NCI-H2227 (cell line): ENCODE measurements at regions not wholly inside any gene's neighbourhood (a gene's known extent, or its start where the extent isn't known, plus 50 kb on each side); places are given as distances from the start of the nearest gene placed in this dataset.

Source experiments
- DNase-seq: peaks from one replicate; lab custom pipeline; 2025; ENCODE audit not compliant: unreplicated experiment; lab: John Stamatoyannopoulos, UW

DNA sequence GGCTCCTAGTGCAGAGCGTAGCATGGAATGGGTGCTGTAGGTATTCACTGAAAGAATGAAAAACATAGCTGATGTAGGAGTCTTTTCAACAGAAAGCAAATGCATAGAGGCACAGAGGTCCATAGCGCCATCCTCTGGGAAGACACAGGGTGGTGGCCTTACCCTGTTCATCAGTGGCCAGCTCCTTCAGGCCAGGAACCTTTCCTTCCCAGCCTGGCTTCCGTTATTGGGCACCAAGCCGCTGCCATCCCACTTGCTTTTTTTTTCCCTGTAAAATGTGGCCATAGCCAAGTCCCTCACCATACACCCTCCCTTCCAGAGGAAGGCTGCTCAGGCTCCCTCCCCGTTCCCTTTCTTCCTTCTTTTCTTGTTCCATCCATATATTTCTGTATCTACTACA, 118.1 kb downstream of the ZNF621 start:
- no peak for DNase-seq

DNA sequence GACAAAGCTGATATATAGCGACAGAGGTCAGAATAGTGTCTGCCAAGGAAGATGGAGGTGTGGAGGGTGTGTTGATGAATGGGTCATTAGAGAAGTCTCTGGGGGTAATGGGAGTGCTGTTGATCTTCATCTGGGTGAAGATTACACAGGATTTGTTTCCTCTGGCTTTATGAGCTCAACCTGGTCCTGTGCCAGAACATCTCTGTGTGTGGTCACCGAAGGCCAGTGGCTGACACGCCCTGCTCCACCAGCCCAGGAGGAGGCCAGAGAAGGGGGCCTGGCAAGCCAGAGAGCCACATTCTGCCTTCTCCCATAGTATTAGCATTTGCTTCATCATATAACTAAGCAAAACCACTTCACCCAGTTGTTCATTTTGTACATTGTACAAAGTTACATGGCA, 121.1 kb downstream of the ZNF621 start:
- DNase-seq, result no peak

DNA sequence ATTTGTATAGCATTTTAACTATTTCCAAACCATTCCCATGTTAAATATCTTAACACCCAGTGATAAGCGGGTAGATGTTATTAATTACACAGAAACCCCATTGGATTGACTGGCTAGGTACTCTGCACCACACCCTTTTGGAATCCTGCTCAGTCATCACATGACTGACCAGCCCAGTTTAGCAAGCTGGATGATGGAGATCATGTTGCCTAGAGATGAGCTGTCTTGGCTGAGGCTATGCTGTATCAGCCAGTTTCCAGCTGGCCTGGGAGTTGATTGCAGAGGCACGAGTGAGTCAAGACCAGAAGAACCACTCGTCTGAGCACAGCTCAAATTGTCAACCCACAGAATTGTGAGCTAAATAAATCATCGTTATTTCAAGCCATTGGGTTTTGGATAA, 124.6 kb downstream of the ZNF621 start:
- DNase-seq, result no peak

DNA sequence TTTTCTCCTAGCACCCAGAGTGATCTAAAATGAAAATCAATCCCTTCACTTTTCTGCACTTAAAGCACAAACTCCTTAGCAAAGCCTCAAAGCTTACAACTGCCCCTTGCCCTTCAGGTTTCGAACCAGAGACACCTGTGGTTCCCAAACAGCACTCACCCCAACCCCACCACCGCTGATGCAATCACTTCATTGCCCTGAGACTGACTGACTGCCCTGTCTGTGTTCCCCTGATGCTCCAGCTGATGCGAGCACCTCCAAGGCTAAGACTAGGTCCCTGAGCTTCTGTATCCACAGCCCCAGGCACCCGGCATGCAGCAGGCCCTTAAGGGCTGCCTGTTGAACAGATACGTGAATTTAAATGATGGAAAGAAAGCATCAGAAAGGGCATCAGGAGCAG, 127.3 kb downstream of the ZNF621 start:
- DNase-seq, result no peak

DNA sequence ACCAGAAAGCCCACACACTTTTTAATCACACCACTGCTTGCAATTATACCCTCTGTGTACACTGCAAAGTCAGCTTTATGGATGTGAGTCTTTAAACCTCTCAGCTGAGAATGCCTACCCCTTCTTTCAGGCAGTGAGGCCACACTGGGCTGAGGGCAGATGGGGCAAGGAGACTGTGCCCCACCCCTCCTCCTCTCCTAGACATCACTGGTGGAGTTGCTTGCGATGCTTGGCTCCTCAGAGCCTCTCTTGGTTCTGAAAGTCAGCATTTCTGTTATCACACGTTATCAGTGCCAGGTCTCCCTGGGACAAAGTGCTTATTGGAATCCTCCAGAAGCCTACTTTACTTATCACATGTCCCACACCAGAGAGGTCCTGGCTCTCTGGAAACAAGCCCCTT, 128.2 kb downstream of the ZNF621 start:
- DNase-seq, result no peak

DNA sequence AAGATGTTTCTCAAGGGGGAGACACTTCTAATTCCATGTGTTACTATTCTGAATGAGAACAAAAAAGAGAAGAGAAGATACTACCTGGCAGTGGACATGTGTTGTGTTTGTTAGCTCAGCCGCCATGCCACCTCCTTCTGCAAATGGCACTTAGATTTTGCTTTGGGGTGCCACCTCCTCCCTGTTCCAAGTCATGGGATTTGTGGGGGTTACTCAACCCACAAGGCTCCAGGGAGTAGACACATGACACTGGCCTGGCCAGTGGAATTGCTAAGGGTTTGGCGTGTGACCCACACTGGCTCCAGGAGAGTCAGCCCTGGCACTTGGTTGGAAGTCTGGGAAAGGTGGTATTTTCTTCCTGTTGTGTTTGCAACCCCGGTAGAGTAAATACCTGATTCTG, 129.1 kb downstream of the ZNF621 start:
- DNase-seq, result no peak

DNA sequence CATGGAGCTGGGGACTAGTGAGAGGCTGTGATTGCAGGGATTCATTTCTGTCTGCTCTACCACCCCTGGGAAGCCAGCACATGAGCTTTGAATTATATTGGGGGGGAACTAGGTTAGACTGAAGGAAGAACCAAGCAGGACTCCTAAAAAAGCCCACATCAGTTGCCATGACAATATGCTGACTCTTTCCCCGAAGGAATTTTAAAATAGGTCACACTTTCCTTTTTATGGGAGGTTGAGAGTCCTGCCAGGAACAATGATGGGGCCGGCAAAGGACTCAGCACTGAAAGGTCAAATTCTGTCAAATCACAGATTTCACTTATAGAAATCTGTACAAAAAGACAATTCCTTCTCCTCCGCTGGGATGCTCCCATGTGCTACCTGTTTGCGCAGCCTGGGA, 130.8 kb downstream of the ZNF621 start:
- no peak for DNase-seq

DNA sequence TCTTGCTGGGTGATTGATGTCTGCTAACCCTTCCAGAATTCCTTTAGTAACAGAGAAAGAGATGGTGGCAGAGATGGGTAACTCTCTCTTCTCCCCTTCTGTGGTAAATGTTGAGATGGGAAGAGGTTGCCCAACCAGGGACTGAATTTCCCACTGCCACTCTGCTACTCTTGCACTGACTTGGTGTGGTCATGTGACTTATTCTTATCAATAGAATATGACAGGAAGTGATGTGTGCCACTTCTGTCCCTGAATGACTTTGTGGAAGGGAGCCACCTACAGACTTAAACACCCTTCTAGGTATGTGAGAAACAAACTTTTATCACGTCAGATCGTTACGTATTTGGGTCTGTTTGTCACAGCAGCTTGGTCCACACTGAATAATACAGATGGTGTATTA, 132.9 kb downstream of the ZNF621 start:
- no peak for DNase-seq

DNA sequence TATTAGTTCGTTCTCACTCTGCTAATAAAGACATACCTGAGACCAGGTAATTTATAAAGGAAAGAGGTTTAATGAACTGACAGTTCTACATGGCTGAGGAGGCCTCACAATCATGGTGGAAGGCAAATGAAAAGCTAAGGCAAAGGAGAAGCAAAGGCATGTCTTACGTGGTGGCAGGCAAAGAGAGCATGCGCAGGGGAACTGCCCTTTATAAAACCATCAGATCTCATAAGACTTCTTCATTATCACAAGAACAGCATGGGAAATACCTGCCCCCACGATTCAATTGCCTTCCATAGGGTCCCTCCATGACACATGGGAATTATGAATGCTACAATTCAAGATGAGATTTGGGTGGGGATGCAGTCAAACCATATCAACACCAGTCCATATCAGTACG, 133.5 kb downstream of the ZNF621 start:
- no peak for DNase-seq

DNA sequence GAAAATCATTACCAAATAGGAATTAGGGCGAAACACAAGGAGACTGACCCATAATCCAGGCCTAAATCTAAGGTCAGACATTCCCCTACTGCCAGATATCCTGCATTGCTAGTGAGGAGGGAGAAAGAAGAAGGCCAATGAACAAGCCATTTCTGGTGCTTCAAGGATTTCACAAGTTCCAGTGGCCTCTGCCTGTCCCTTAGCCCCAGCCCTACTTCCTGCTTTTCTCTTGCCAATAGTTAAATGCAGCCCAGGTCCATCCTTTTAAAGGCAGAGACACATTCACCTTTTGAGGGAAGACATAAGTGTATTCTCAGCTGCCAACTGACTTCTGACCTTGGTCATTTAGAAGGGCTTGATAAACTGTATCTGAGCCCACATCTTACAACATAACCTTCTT, 135.8 kb downstream of the ZNF621 start:
- no peak for DNase-seq

DNA sequence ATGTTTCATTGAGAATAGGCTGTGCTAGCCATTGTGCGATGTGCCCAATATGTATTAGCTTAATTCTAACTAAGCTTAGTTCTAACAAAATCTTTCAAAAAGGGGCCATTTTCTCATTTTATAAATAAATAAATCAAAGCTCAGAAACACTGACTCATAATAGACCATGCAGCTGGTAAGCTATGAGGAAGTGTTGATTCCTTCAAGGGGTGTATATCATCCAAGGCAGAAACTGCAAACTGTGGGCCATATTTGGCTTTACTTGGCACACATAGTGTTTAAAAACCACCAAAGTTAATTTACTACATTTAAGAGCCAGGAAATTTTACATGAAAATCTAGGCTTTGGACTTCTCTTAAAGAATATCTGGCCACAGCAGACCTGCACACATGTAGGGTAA, 136.5 kb downstream of the ZNF621 start:
- no peak for DNase-seq

DNA sequence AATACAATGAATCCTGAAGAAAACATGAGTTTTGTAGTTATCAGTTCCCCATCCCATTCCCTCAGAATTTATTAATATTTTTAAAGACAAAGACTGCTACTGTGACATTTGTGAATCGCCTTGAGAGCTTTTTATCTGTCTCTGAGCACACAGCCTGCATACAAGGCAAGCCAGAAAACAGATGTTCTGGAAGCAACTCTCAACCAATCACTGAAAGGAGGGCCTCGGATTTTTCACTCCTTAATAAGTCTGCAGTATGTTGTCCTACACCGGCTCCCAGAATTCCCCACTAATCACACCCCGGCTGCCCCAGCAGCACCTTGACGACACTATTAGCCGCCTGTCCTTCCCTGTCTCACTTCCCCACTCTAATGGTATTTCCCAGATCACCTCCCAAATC, 138.5 kb downstream of the ZNF621 start:
- DNase-seq, result no peak

DNA sequence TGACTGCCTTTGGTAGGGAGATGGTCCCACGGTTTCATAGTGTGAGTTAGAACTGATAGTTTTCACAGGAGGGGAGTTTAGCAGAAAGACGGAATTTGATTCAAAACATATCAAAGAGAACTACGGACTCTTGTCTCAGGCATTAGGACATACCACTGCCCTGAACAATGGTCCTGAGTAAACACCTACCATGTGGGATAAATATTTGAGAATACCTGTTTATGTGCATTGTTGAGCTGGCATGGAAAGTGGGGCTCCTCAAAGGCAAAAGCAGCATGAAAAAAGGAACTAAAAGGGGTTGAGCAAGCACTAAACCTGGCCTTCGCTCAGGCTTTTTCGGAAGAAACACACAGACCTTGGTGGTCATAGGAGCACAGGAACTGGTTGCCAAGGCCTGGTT, 144.4 kb downstream of the ZNF621 start:
- DNase-seq, result no peak

DNA sequence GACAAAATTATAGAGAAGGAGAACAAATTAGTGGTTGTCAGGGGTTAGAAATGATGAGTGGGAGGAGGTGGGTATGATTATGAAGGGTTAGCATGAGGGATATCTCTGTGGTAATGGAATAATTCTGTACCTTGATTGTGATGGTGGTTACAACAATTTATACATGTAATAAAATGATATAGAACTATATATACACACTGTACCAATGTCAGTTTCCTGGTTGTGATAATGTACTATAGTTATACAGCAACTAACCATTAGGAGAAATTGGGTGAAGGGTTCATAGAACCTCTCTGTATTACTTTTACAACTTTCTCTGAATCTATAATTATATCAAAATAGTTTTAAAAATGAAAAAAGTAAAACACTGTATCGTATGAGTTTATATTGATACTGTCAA, 148.1 kb downstream of the ZNF621 start:
- DNase-seq, result peak; percentile 23

DNA sequence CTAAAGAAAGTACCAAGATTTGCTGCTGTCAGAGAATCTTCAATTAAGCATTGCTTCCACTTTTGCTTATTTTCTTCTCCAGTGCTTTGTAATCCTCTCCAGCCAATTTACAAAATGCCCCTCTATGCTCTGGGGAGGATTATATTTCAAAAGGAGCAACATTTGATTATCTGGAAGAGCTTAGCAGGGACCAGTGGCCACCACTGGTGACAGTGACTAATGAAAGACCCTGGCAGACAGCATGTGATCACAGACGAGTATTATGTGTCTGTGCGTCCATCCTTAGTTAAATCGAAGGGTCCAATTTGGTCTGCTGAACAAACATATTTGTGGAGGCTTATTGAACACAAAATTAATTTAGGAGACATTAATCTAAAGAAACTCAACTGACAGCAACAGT, 152.6 kb downstream of the ZNF621 start:
- no peak for DNase-seq

DNA sequence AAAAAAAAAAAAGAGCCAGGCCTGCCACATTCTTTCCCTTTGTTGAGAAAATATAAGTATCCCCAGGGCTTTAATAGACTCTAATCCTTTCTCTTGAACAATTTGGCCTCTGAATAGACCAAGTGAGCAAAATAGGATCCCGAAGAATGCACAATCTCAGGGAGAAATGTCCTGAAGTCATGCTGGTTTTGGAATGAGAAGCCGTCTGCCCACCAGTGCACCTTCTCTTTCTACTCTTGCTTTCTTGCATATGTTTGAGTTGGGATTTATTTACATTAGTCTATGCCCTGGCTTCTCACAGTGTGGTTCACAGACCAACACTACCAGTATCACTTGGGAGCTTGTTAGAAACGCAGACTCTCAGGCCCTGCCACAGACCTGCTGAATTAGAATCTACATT, 153.0 kb downstream of the ZNF621 start:
- no peak for DNase-seq

DNA sequence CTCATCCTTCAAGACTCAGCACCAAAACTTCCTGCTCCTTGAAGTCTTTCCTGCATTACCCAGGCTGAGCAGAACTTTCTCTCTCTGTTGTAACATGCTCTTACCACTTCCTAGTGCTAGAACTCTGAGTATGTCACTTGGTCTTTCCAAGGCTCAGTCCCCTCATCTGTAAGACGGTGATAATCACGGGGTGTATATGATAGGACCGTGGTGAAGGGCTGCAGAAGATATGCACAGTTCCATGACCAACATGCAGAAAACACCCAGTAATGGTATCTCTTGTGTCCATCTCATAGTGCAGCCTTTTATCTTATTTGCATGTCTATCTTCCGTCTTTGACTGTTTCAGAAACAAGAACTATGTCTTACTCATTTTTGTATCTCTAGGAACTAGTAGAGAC, 154.5 kb downstream of the ZNF621 start:
- no peak for DNase-seq

DNA sequence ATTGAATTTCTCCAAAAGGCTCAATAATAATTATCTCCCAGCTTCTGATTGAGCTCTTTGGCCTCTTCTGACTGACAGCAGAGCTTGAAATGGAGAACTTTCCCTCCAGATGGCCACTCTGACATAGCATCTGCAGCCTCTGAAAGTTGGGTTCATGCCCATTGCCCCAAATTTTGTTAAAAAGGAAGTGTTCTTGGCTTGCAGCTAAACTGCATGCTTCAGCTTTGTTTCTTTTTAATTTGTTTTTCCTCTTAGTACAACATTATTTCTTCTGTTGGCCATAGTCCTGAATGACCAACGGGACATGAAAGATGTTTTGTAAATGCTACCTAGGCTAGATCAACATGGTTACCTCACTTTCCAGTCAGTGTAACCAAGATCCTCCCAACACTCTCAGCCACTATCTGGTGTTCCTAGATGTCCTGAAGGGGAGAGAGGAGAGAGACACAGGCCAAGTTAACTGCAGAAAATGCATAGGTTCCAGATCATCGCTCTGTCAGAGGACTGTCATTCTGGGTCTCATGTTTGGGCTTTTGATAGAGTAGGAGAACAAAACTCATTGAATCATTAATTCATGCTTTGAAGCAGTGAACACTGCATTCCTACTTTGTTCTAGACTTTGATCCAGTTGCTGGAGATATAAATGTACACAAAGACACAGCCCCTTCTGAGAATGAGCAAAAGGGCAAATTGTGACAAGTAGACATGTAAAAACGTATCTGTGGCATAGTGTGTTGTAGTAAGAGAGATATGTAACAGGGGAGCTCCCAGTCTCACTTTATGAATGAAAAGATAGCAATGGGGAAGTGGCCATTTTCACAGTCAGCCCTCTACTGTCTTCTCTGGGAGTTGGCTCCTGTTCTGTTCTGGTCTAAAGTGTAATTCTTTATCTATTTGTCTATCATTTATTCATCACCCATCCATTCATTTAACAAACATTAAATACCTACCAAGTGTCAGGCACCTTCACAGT, 156.2 kb downstream of the ZNF621 start:
- no peak for DNase-seq

DNA sequence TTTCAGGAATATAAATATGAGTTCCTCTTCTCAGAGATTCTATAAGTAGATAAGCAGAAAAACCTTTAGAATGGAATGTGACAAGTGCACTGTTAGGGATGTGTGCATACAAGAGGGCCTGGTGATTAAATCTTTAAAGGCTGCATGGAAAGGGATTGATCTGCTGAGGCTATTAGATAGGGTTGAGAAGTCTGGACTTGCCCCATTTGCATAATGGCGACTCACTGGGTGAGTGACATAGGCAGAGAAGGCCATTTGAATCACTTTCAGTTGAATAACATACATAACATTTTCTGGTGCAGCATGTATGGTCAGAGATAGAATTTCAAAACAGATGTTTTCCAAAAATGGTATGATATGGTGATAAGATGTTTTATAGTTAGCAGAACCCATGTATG, 156.9 kb downstream of the ZNF621 start:
- DNase-seq, result no peak

DNA sequence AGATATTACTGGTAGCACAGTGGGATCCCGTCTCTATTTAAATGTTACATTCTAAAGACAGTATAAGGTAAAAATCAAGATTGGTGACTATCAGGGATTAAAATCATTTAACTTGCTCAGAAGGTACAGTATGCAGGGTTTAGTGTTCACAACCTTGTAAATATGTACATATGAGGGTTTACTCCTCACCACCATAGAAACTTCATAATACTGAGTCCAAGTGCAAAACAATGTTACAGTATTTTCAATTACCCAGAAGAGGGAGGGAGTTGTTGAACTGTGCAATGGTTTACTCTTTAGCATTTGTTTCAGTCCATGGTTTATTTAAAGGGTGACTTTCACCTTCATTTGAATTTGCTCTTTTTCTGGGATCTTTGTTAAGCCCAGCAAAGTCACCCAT, 165.1 kb downstream of the ZNF621 start:
- no peak for DNase-seq

DNA sequence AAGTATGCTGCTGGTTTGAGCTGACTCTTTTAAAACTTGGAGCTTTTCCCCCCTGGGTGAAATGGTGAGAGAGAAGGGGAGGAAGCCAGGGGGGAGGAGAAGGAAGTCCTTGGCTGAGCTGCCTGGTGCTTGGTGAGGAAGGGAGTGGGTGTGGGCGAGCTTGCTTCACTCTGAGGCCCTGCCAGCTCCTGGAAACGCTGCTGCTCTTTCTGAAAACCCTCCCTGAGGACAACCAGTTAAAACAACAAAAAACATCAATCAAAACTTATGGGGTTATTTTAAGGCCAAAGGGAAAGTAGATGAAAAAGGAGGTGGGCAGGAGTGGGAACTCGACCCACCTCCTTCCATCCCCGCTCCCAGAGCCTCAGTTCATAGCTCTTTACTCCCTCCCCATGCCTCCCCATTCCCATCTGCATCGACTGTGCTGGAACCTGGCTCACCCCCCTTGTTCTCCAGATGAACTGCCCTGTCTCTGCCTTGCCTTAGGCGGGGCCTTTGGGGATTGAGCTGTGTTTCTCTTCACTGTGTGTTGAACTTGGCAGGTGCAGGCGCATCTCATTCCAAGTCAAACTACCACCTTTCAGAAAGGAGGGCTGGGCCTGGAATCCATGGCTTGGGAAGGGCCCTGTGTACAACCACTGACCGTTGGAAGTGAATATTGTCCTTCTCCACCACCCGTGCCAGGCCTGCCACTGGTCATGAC, 166.1 kb downstream of the ZNF621 start:
- no peak for DNase-seq

DNA sequence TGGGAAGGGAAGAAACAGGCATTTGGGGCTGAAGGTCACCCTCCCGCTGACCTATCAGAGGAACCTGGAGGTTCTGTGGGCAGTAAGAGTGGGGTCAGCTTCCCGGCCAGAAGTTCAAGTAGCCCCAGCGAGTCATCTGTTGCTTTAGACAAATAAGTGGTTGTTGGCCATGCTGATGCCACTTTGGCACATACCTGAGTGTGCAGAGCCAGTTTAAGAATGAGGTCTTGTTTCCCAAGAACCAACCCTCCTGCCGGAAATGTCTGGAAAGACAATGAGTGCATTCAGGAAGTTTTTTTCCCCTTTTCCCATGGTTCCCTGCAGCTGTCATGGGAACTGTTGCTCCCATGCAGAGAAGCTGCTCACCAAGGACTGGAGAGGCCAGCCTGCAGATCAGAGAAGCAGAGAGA, 166.7 kb downstream of the ZNF621 start:
- DNase-seq, result no peak
